GM12865 (cell line): ENCODE measurements at regions not wholly inside any gene's neighbourhood (a gene's known extent, or its start where the extent isn't known, plus 50 kb on each side); places are given as distances from the start of the nearest gene placed in this dataset.

Experiments
- DNase-seq: peaks from one replicate; pipeline ENCODE4 v3.0.0; 2010; ENCODE audit warnings: low read depth
- H3K4me3 ChIP-seq: 2 replicates; pipeline ENCODE4 v1.5.1; 2011; ENCODE audit warnings: mild to moderate bottlenecking, low read depth, low read length, control low read depth
- TF ChIP-seq, protein P1 (sequence below): IDR thresholded peaks from 2 replicates; pipeline ENCODE4 v1.5.1; 2011; ENCODE audit warnings: low read length, control low read depth, low read depth, inconsistent platforms; ENCODE audit not compliant: insufficient read depth; ENCODE audit errors: missing control alignments

GRCh38 chr18:23365602-23366001, 87.5 kb upstream of the RIOK3 start:
- DNase-seq: no peak
- no peak overlapping the region for H3K4me3 ChIP-seq
- TF ChIP-seq, protein P1, sequence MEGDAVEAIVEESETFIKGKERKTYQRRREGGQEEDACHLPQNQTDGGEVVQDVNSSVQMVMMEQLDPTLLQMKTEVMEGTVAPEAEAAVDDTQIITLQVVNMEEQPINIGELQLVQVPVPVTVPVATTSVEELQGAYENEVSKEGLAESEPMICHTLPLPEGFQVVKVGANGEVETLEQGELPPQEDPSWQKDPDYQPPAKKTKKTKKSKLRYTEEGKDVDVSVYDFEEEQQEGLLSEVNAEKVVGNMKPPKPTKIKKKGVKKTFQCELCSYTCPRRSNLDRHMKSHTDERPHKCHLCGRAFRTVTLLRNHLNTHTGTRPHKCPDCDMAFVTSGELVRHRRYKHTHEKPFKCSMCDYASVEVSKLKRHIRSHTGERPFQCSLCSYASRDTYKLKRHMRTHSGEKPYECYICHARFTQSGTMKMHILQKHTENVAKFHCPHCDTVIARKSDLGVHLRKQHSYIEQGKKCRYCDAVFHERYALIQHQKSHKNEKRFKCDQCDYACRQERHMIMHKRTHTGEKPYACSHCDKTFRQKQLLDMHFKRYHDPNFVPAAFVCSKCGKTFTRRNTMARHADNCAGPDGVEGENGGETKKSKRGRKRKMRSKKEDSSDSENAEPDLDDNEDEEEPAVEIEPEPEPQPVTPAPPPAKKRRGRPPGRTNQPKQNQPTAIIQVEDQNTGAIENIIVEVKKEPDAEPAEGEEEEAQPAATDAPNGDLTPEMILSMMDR: no peak

- TF ChIP-seq, protein P1: no peak
- DNase-seq: no peak
- no peak overlapping the region for H3K4me3 ChIP-seq
Observed at GRCh38 chr18:23369266-23369665, 83.8 kb upstream of the RIOK3 start.

DNA sequence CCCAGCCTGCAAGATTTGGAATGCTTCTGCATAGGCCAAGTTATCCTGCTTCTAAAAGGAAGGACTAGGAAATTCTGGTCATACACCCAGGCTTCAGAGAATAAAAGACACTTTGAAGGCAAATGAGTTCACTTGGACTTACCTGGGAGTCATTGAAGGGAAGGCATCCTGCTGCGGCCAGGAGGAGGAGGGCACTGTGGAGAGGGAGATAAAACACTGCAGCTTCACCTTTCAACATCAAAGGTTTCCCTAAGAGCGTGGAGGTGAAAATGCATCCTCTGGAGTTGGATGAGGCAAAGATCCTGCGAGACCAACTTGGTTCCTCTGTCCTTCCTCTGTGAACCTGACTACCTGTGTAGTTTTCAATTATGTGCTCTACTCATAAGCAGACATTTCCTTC, 79.5 kb upstream of the RIOK3 start:
- no peak overlapping the region for H3K4me3 ChIP-seq
- DNase-seq: no peak
- TF ChIP-seq, protein P1: no peak

DNA sequence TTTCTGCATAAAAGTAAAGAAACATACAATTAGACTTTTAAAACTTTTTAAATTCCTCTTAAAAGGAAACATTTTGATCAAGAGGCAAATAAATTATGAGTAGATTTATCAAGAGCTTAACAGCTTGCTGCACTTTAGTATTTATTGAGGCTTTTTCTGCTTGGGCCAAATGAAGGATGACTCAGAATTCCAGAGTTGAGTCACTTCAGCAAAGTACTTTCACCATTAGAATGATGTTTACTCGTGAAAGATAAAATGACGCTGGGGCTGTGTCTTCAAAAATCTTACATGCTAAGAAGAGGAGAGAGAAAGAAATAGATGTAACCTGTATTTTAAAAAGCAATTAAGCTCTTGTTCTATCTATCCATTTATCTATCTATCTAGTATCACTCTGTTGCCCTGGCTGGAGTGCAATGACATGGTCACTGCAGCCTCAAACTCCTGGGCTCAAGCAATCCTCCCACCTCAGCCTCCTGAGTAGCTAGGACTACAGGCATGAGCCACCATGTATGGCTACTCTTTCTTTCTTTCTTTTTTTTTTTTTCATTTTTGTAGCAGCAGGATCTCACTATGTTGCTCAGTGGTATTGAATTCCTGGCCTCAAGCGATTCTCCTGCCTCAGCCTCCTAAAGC, 75.3 kb upstream of the RIOK3 start:
- TF ChIP-seq, protein P1: no peak
- H3K4me3 ChIP-seq: no peak overlapping the region
- DNase-seq: peak; percentile 60

- TF ChIP-seq, protein P1: no peak
- no peak overlapping the region for H3K4me3 ChIP-seq
- DNase-seq: no peak
Observed at GRCh38 chr18:23378302-23378686, 74.8 kb upstream of the RIOK3 start.

- no peak overlapping the region for H3K4me3 ChIP-seq
- DNase-seq: no peak
- TF ChIP-seq, protein P1: no peak
Observed at GRCh38 chr18:23380001-23380550, 73.0 kb upstream of the RIOK3 start.

- DNase-seq: no peak
- TF ChIP-seq, protein P1: no peak
- H3K4me3 ChIP-seq: no peak overlapping the region
Observed at GRCh38 chr18:23380817-23381216, 72.3 kb upstream of the RIOK3 start.
